ENCODE measurements at regions not wholly inside any gene's neighbourhood (a gene's known extent, or its start where the extent isn't known, plus 50 kb on each side); places are given as distances from the start of the nearest gene placed in this dataset.

GRCh38 chr1:80181418-80181817 is 1174.9 kb upstream of the ADGRL4 start:
- TF ChIP-seq CTCF (IDR thresholded peaks at IDR 0.05), result no peak
- TF ChIP-seq POLR2AphosphoS5 (IDR thresholded peaks at IDR 0.05; ENCODE audit: low read depth, low read length), result no peak
- TF ChIP-seq REST (IDR thresholded peaks at IDR 0.05; ENCODE audit: insufficient read depth in 1 of 2, low read depth in 2 of 2, low read length in 1 of 2), result no peak

Measured in Panc1 (cell line).